ENCODE measurements at regions not wholly inside any gene's neighbourhood (a gene's known extent, or its start where the extent isn't known, plus 50 kb on each side); places are given as distances from the start of the nearest gene placed in this dataset.

DNA sequence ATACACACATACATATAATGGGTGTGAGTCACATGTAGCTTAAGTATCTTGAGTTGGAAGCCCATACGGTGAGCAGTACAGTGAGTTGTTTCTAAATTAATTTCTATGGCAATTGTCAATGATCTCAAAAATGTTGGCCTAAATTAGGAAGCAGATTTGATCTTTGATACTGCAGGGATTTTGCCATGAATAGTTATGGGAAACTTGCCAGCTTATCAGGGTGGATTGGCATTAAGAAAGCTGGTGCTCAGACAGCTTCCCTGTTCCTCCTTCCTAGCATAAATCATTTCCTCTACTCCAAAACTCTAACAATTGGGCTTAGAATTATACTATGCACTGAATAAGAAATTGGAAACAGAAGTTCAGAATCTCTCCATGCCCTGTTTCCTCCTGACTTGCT is 150.9 kb upstream of the FRMD6 start:
- in situ Hi-C loops (cut with MboI; ENCODE audit: low sequenced_read_pairs, unreplicated experiment), result no loop called here
- DNase-seq (ENCODE audit: low spot score), result no peak
- TF ChIP-seq, protein P1, sequence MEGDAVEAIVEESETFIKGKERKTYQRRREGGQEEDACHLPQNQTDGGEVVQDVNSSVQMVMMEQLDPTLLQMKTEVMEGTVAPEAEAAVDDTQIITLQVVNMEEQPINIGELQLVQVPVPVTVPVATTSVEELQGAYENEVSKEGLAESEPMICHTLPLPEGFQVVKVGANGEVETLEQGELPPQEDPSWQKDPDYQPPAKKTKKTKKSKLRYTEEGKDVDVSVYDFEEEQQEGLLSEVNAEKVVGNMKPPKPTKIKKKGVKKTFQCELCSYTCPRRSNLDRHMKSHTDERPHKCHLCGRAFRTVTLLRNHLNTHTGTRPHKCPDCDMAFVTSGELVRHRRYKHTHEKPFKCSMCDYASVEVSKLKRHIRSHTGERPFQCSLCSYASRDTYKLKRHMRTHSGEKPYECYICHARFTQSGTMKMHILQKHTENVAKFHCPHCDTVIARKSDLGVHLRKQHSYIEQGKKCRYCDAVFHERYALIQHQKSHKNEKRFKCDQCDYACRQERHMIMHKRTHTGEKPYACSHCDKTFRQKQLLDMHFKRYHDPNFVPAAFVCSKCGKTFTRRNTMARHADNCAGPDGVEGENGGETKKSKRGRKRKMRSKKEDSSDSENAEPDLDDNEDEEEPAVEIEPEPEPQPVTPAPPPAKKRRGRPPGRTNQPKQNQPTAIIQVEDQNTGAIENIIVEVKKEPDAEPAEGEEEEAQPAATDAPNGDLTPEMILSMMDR (IDR thresholded peaks at IDR 0.05; ENCODE audit: borderline replicate concordance, control extremely low read depth, extremely low read depth, insufficient read depth, missing control alignments), result no peak

DNA sequence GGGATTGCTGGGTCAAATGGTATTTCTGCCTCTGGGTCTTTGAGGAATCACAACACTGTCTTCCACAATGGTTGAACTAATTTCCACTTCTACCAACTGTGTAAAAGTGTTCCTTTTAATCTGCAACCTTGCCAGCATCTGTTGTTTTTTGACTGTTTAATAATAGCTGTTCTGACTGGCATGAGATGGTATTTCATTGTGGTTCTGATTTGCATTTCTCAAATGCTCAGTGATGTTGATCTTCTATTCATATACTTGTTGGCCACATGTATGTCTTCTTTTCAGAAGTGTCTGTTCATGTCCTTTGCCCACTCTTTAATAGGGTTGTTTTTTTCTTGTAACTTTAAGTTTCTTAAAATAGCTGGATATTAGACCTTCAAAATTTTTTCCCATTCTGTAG is 150.0 kb upstream of the FRMD6 start:
- in situ Hi-C loops (cut with MboI; ENCODE audit: low sequenced_read_pairs, unreplicated experiment), result no loop called here
- TF ChIP-seq, protein P1 (IDR thresholded peaks at IDR 0.05; ENCODE audit: borderline replicate concordance, control extremely low read depth, extremely low read depth, insufficient read depth, missing control alignments), result no peak
- no peak for DNase-seq (ENCODE audit: low spot score)

DNA sequence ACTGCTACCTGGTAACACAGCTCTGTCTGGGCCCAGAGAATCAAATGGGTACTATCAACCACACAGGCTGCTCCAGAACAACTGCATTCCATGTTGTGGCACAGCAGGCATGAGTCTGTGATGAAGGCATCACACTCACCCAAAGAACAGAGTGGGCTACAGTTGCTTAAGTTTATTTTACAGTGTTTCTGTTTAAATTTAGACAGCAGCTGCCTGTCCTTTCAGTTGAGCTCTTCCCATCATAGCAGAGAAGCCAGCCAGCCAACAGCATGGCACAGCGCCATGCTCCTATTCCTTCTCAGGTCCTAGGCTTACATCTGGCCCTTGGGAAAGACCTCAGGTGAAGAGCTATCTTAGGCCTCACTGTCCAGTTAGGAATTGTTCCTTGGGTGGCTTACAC is 147.0 kb upstream of the FRMD6 start:
- DNase-seq (ENCODE audit: low spot score), result no peak
- in situ Hi-C loops (cut with MboI; ENCODE audit: low sequenced_read_pairs, unreplicated experiment), result no loop called here
- TF ChIP-seq, protein P1 (IDR thresholded peaks at IDR 0.05; ENCODE audit: borderline replicate concordance, control extremely low read depth, extremely low read depth, insufficient read depth, missing control alignments), result no peak

DNA sequence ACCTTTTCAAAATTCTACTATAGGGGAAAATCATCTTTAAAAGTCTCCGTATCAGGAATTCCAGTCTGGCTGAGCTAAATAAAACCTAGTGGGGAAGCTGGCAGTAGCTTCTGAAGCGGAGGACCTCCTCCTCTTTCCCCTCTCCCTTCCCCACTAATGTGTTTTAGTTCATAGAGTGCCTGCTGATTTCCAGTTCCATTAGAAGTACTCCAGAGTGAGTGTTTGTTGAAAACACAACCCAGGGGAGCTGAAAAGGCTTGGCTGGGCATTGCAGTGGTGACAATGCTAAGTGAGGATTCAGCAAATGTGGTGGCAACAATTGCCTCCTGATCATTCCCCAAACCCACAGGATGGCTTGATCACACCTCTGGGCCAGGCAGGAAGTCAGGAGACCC is 144.2 kb upstream of the FRMD6 start:
- TF ChIP-seq, protein P1 (IDR thresholded peaks at IDR 0.05; ENCODE audit: borderline replicate concordance, control extremely low read depth, extremely low read depth, insufficient read depth, missing control alignments), result no peak
- in situ Hi-C loops (cut with MboI; ENCODE audit: low sequenced_read_pairs, unreplicated experiment), result no loop called here
- no peak for DNase-seq (ENCODE audit: low spot score)

DNA sequence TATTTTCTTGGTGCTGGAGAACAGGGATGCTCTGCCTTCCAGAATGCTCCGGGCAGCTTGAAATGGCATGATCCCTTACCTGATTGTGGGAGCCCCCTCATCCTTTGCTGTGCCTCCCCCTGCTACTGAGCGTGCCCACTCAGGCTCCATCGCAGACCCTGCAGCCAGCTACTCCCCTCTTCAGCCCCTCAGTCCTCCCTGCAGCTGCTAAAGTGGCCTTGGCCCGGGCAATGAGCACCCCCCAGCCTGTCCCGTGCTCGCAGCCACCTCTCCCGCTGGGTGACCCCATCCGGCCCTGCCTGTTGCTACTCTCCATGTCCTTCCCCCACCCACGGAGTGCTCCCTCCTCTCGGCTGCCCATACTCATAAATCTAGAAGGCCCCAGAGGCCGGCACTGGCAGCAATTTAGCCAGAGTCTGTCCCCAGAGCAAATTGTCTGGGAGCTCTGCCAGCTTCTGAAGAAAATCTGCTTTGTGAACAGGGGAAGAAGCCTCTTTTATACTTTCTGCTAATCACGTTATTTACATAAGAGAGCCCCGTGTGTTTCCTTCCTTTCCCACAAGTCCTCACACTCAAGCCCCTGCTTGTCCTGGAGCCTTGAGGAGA is 143.7 kb upstream of the FRMD6 start:
- no peak for DNase-seq (ENCODE audit: low spot score)
- in situ Hi-C loops (cut with MboI; ENCODE audit: low sequenced_read_pairs, unreplicated experiment), result no loop called here
- TF ChIP-seq, protein P1 (IDR thresholded peaks at IDR 0.05; ENCODE audit: borderline replicate concordance, control extremely low read depth, extremely low read depth, insufficient read depth, missing control alignments), result no peak

DNA sequence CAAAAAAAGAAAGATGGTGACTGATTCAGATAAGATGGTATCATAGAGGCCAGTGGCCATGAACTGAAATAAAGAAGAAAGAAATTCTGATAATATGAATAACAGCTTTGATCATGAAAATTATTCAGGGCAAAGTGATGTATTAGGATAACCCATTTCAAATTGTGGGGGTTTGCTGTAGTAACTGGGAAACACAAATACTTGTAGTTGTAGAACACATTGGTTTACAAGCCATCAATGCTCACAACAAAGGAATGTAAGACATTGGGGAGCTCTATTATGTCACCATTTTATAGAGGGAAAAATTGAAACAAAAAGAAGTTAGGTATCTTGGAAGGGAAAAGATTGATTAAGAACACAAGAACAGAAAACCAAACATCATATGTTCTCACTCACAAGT is 140.4 kb upstream of the FRMD6 start:
- in situ Hi-C loops (cut with MboI; ENCODE audit: low sequenced_read_pairs, unreplicated experiment), result no loop called here

More for the DNA sequence above, 140.4 kb upstream of the FRMD6 start:
- DNase-seq (ENCODE audit: low spot score), result no peak
- TF ChIP-seq, protein P1 (IDR thresholded peaks at IDR 0.05; ENCODE audit: borderline replicate concordance, control extremely low read depth, extremely low read depth, insufficient read depth, missing control alignments), result no peak

Measured in GM13976 (cell line).